K562 (cell line): ENCODE measurements at regions not wholly inside any gene's neighbourhood (a gene's known extent, or its start where the extent isn't known, plus 50 kb on each side); places are given as distances from the start of the nearest gene placed in this dataset.

Experiments
- ATAC-seq: fragments of 200-7000 bp; cut with Tn5 transposase; 3 replicates; pipeline ENCODE4 v1.9.1; 2020; ENCODE audit warnings: moderate library complexity
- BruUV-seq: library from RNA; stranded (reverse); fragments of 400-500 nt; replicated peaks from 2 replicates; lab custom pipeline; 2021; lab: Mats Ljungman, UMichigan
- CTCF ChIA-PET: fragments of 300-600 bp; formaldehyde crosslinking; extraction: SDS; loops from one replicate; lab custom pipeline; 2021; ENCODE audit warnings: low intra/inter-chr PET ratio; lab: Yijun Ruan, JAX
- POLR2A ChIA-PET: fragments of 300-600, 350-650 bp; sonication (Branson Sonifier 250); formaldehyde crosslinking; extraction: SDS; loops from one replicate; lab custom pipeline; 2021; ENCODE audit warnings: antibody characterized with exemption, inconsistent platforms; lab: Yijun Ruan, JAX
- DNase-seq, 4 experiments: peaks; one replicate each; pipeline versions ENCODE4 v3.0.0 to v3.0.0-alpha.2; 2011 to 2018; ENCODE audit warnings: low spot score in 3 of 4, mixed read lengths in 3 of 4; ENCODE audit errors: extremely low read depth in 1 of 4
- FAIRE-seq: peaks from 2 replicates; lab custom pipeline; 2011; peaks lifted over from hg19 to GRCh38; lab: Jason Lieb, UNC
- H2AFZ ChIP-seq: 2 replicates; pipeline ENCODE4 v1.6.0; 2011; ENCODE audit warnings: low read depth, low read length, control low read depth, inconsistent platforms
- H3K27ac ChIP-seq: fragments of 200-600 bp; 3 replicates; pipeline ENCODE4 v1.8.0; 2011; ENCODE audit warnings: low read depth, mild to moderate bottlenecking, control low read depth, inconsistent platforms, low read length, moderate library complexity, mixed read lengths; ENCODE audit errors: extremely low read depth
- H3K27me3 ChIP-seq, 2 experiments: fragments of 300-600 bp in 1 of 2; 2 replicates in 1 of 2; 3 replicates in 1 of 2; pipeline versions ENCODE4 v1.6.0 to v1.8.0; 2011; ENCODE audit warnings: inconsistent platforms in 2 of 2, low read length in 2 of 2, mild to moderate bottlenecking in 1 of 2, mixed read lengths in 1 of 2, moderate library complexity in 1 of 2; ENCODE audit not compliant: control insufficient read depth in 2 of 2, insufficient read depth in 2 of 2
- H3K36me3 ChIP-seq: fragments of 300-600 bp; 3 replicates; pipeline ENCODE4 v1.8.0; 2011; ENCODE audit warnings: mild to moderate bottlenecking, low read length, inconsistent platforms; ENCODE audit not compliant: control insufficient read depth, insufficient read depth
- H3K4me1 ChIP-seq, 2 experiments: fragments of 200-600 bp in 1 of 2; replicated peaks in 1 of 2; 2 replicates in 1 of 2; 3 replicates in 1 of 2; pipeline versions ENCODE4 v1.5.1 to v1.8.0; 2011; ENCODE audit warnings: inconsistent platforms in 2 of 2, low read length in 2 of 2, mild to moderate bottlenecking in 1 of 2, mixed read lengths in 1 of 2, moderate library complexity in 1 of 2; ENCODE audit not compliant: control insufficient read depth in 2 of 2, insufficient read depth in 2 of 2
- H3K4me2 ChIP-seq: 2 replicates; pipeline ENCODE4 v1.6.1; 2011; ENCODE audit warnings: low read length, control low read depth, inconsistent platforms, mixed read lengths; ENCODE audit not compliant: insufficient read depth
- H3K4me3 ChIP-seq: fragments of 200-600 bp; sonication (generic), shearing (Covaris generic); 2 replicates; pipeline ENCODE4 v1.5.1; 2016; ENCODE audit warnings: control low read depth, inconsistent platforms
- H3K79me2 ChIP-seq: fragments of 200-600 bp; 3 replicates; pipeline ENCODE4 v1.8.0; 2011; ENCODE audit warnings: low read length, inconsistent platforms; ENCODE audit not compliant: control insufficient read depth, insufficient read depth
- H3K9ac ChIP-seq, 2 experiments: 2 replicates each; pipeline versions ENCODE4 v1.6.0 to v1.6.1; 2011; ENCODE audit warnings: low read depth in 2 of 2, low read length in 2 of 2, control low read depth in 1 of 2, inconsistent platforms in 1 of 2, mild to moderate bottlenecking in 1 of 2, mixed read lengths in 1 of 2; ENCODE audit not compliant: insufficient read depth in 1 of 2
- H3K9me1 ChIP-seq: one replicate; pipeline ENCODE4 v1.6.0; 2011; ENCODE audit warnings: inconsistent platforms, mild to moderate bottlenecking, low read length, moderate library complexity; ENCODE audit not compliant: control insufficient read depth, insufficient read depth
- H3K9me3 ChIP-seq: replicated peaks from 2 replicates; pipeline ENCODE4 v1.5.1; 2011; ENCODE audit warnings: low read depth, low read length, inconsistent platforms; ENCODE audit not compliant: control insufficient read depth, insufficient read depth
- H4K20me1 ChIP-seq: replicated peaks from 2 replicates; pipeline ENCODE4 v1.6.1; 2011; ENCODE audit warnings: low read length, inconsistent platforms, mixed read lengths; ENCODE audit not compliant: control insufficient read depth, insufficient read depth
- HDAC3 ChIP-seq: fragments of 450-650 bp; IDR thresholded peaks from 2 replicates; pipeline ENCODE4 v1.6.1; 2018; ENCODE audit warnings: borderline replicate concordance, mild to moderate bottlenecking, moderate library complexity; ENCODE audit not compliant: partially characterized antibody
- KLF10 ChIP-seq: fragments of 250-450 bp; sonication (Bioruptor Pico); IDR thresholded peaks from 2 replicates; pipeline ENCODE4 v1.6.1; 2021; ENCODE audit warnings: matching md5 sums
- PHF8 ChIP-seq: fragments of 200-600 bp; sonication (generic); IDR thresholded peaks from 2 replicates; pipeline ENCODE4 v1.6.1; 2012; ENCODE audit warnings: mixed run types, mild to moderate bottlenecking, inconsistent platforms, low read length, moderate library complexity, borderline replicate concordance
- PHTF2 ChIP-seq: fragments of 250-450 bp; sonication (Bioruptor Pico); IDR thresholded peaks from 2 replicates; pipeline ENCODE4 v1.5.0; 2021; ENCODE audit warnings: mild to moderate bottlenecking
- RERE ChIP-seq: sonication (generic); formaldehyde crosslinking; IDR thresholded peaks from 2 replicates; pipeline ENCODE4 v1.8.0; 2023; ENCODE audit warnings: missing genetic modification reagents, mild to moderate bottlenecking, borderline replicate concordance
- ZEB2 ChIP-seq: fragments of 450-650 bp; IDR thresholded peaks from 2 replicates; pipeline ENCODE4 v1.6.1; 2016
- WGBS: fragments of 100-300 bp; shearing (Covaris generic); methylation state at CpG from one replicate; pipeline ENCODE4 v1.1.6; 2016; ENCODE audit warnings: low coverage, mixed read lengths; ENCODE audit not compliant: insufficient coverage; ENCODE audit errors: missing lambda C conversion rate; 5-methylcytosine and 5-hydroxymethylcytosine counted together
- in situ Hi-C: fragments of 300-500 bp; cut with MboI; formaldehyde crosslinking; loops from 4 replicates; pipeline ENCODE4 v1.15.0; 2018; ENCODE audit warnings: inconsistent platforms, mixed read lengths
- intact Hi-C: fragments of 100-400 bp; cut with micrococcal nuclease; formaldehyde crosslinking; loops from 2 replicates; pipeline ENCODE4 v1.14.2; 2022

- Histone ChIP-seq H3K4me3 (no peak overlapping the region), H3K27ac (no peak overlapping the region), H4K20me1 (no peaks in the 10 kb centered on the region), H3K9me3 (no peaks in the 10 kb centered on the region), H2AFZ (no peak overlapping the region), H3K27me3 (no peaks in the 10 kb centered on the region), H3K4me1 (no peaks in the 10 kb centered on the region), H3K9ac (no peak overlapping the region), H3K36me3 (no peaks in the 10 kb centered on the region), H3K79me2 (no peaks in the 10 kb centered on the region), H3K9me1 (no peaks in the 10 kb centered on the region), H3K4me2 (no peak overlapping the region)
- ChIA-PET POLR2A (no interaction called here), CTCF (no interaction called here)
- FAIRE-seq (no peak), ATAC-seq (no peak), DNase-seq (no peak)
- intact Hi-C loops (no loop called here), in situ Hi-C loops (no loop called here)
- TF ChIP-seq PHTF2 (CRISPR knock-in tag) (no peak), ZEB2 (no peak), PHF8 (no peak), RERE (CRISPR knock-in tag) (no peak), HDAC3 (no peak), KLF10 (no peak)
- BruUV-seq: no TSS peak
- 8% methylated on average over 1 of the region's 1 CpG for WGBS
Observed at GRCh38 chr7:49346195-49346899, 422.0 kb downstream of the CDC14C start.
